GM19023 (cell line): ENCODE measurements at regions not wholly inside any gene's neighbourhood (a gene's known extent, or its start where the extent isn't known, plus 50 kb on each side); places are given as distances from the start of the nearest gene placed in this dataset.

Experiments used
- ATAC-seq: cut with Tn5 transposase; IDR thresholded peaks from one replicate; pipeline ENCODE4 v1.9.1; 2021; ENCODE audit warnings: mild to moderate bottlenecking, moderate library complexity; ENCODE audit not compliant: unreplicated experiment

GRCh38 chr15:39106950-39107349 is 473.9 kb upstream of the THBS1 start:
- no peak for ATAC-seq

DNA sequence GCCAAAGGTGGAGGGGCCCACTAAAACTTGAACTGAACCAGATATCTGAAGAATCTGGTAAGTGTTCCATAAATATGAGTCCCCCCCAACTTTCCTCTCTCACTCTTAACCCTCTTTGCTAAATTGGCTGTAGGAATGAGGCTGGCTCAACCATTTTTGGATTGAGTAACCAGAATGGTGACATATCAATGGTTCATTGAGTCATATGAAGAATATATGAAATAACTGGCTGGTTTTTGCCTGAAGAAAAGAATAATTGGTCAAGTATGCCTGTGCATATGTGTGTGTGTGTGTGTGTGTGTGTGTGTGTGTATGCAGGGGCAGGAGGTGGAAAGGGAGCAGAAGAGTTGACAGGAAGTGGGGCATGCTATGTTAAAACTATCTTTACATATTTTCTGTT is 472.9 kb upstream of the THBS1 start:
- ATAC-seq = no peak

- no peak for ATAC-seq
These were observed 470.5 kb upstream of the THBS1 start for GRCh38 chr15:39110336-39110735.

- no peak for ATAC-seq
These were observed 470.1 kb upstream of the THBS1 start for GRCh38 chr15:39110746-39111145.

- no peak for ATAC-seq
These were observed 467.1 kb upstream of the THBS1 start for GRCh38 chr15:39113741-39114140.

DNA sequence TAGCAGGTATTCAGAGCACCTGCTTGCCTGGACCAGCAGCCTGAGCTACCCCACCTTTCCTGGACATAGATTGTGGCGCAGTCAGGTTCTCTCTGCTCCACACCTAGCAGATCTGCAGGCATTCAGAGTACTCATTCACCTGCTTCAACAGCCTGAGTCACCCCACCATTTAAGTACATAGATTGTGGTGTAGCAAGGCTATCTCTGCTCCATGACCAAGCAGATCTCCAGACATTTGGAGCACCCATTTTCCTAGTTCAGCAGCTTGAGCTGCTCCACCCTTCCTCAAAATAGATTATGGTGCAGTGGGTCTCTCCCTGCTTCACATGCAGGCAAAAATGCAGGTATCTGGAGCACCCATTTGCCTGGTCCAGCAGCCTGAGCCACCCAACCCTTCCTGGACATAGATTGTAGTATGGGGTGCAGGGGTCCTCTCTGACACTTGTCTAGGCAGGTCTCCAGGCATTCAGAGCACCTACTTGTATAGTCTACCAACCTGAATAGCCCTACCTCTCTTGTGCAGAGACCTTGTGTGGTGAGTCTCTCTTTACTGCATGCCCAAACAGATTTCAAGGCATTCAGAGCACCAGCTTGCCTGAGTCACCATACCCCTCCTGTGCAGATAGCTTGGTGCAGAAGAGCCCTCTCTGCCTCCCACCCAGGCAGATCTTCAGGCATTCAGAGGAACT is 466.0 kb upstream of the THBS1 start:
- no peak for ATAC-seq

DNA sequence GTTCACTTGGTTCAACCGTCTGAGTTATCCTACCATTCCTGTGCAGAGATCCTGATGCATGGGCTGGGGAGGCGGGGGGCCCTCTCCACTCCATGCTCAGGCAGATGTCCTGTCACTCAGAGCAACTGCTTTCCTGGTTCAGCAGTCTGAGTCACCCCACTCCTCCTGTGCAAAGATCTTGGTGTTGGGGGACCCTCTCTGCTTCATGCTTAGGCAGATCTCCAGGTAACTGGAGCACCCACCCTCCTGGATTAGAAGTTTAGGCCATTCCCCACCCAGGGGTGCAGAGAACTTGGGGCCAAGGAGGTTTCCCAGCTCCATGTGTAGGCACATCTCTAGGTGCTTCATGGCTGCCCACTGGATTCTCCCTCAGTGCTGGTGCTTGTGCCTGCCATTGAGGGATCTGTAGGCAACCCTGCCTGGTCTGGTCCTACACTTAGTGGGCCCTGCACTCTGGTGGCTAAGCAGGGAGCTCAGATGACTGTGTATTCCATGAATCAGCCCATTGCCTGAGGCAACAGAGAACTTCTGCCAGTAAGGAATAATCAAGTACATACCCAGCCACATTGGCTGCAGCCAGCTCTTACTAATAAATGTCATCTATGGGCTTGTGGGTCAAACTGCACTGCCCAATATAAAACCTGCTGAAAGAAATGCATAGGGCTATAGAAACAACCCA is 465.4 kb upstream of the THBS1 start:
- ATAC-seq = no peak

DNA sequence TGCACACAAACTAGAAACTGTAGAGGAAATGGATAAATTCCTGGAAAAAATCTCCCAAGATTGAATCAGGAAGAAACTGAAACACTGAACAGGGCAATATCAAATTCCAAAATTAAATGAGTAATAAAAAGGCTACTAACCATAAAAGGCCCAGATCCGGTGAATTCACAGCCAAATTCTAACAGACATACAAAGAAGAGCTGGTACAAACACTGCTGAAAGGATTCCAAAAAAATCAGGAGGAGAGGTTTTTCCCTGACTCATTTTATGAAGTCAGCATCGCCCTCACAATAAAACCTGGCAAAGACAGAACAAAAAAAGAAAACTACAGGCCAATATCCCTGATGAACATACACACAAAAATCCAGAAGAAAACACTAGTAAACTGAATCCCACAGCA is 462.4 kb upstream of the THBS1 start:
- no peak for ATAC-seq

DNA sequence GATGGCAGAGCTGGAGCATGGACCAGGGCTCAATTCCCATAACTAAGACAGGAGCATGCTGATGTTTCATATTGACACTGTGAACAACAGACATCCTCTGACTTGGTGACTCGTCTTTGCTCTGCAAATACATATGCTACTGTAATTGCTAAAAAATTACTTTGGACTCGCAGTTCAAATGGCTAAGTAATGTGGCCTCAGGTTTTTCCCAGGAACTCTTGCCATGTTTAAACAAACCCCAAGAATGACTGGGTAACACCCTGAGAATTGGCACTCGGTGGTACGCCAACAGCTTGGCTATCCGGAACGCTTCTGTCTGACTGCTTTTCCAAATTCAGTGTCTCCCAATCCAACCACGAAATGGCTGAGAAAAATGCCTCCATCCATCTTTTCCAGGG is 456.7 kb upstream of the THBS1 start:
- ATAC-seq = no peak

DNA sequence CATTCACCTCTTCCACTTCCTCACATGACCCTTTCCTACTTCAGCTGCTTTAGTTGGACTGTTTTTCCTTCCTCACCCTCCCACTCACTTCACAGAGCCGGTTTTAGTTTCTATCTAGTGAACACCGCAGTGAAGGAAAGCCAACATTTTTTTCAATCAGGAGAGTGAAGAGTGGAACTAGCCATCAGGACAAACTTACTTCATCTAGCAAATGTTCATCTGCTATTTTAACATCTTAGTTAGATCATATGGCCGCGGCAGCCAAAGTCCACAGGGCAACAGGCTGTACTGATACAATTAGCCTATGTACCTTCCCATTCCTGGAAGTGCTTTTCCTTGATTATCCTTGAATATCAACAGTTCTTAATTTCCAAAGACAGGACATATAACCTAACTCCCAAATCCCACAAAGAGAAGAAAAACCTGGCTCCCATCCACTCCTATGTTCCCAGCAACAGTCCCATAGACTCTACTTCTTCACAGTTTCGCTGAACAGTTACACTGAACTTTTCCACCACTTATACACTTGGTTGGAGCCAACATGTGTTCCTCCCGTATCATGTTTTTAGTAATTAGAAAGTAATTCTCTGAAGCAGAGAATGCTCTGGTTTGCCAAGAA is 456.2 kb upstream of the THBS1 start:
- no peak for ATAC-seq

GRCh38 chr15:39125226-39125625 is 455.7 kb upstream of the THBS1 start:
- no peak for ATAC-seq

- ATAC-seq = no peak
These were observed 455.0 kb upstream of the THBS1 start for GRCh38 chr15:39125904-39126303.

GRCh38 chr15:39127151-39127790 is 453.6 kb upstream of the THBS1 start:
- no peak for ATAC-seq

DNA sequence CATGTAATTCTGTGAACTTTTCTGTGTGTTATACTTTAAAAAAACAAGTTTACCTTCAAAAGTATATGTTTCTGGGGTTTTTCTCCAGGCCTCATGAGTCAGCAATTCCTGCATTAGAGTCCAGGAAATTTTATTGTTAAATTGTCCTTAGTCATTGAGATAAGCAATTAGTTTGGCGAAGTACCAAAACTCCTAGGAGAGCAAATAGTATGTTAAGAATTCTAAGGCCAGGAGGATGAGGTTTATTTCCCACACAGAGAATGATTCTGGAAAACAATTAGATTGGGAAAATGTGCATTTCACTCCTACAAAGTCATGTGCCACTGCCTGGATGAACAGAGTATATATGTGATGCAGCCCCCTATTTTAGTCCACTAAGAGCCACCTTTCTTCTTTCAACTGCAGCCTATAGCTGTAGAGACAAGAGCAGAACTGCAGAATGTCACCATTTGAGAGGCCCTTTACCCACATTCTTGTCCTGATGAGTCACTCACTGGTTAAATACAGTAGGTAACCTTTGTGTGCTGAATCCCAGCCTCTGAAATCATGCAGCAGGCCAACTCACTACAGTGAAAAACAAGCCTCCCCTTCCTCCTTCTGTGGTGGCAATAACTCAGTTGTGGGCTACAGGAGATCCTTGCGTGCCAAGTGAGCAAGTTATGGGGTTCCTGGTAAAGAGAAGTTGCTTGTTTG is 452.8 kb upstream of the THBS1 start:
- no peak for ATAC-seq

GRCh38 chr15:39128746-39129145 is 452.1 kb upstream of the THBS1 start:
- ATAC-seq = no peak

GRCh38 chr15:39130556-39131379 is 450.1 kb upstream of the THBS1 start:
- no peak for ATAC-seq

GRCh38 chr15:39131609-39132008 is 449.3 kb upstream of the THBS1 start:
- no peak for ATAC-seq

- ATAC-seq = no peak
These were observed 448.8 kb upstream of the THBS1 start for GRCh38 chr15:39132070-39132469.

DNA sequence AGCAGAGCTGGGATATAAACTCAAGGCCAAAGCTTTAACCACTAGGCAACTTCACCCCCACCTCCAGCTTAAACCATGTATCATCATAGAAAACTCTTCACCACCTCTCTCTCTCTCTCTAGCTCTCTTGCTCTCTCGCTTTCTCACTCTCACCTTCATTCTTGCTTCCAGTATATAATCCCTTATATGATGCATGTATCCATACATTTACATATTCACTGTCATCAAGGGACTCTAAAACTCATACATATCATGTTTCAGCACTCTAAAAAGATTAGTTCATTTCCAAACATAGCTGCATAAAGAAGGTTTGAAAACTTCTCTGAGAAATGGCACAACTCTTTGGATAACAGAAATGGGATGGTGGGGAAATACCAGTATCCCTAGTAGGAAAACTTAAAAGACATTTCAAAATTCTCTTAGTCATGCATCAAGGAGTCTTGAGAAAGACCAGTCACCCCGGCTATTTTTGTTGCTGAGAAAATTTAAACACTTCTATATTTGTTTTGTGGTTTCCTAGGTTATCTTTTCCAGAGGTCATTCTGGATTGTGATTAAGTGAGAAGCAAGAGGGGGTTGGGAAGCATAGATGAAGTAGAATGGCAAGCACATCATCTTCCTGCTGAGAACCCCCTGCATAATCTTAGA is 447.8 kb upstream of the THBS1 start:
- no peak for ATAC-seq

GRCh38 chr15:39134282-39134681 is 446.6 kb upstream of the THBS1 start:
- no peak for ATAC-seq
